ENCODE measurements at regions not wholly inside any gene's neighbourhood (a gene's known extent, or its start where the extent isn't known, plus 50 kb on each side); places are given as distances from the start of the nearest gene placed in this dataset.

- TF ChIP-seq CTCF (IDR thresholded peaks at IDR 0.05; ENCODE audit: low read depth, low read length, missing input control) (no peak), REST (IDR thresholded peaks at IDR 0.05) (no peak), RAD21 (IDR thresholded peaks at IDR 0.05) (no peak), MAX (IDR thresholded peaks at IDR 0.05) (no peak), SP1 (IDR thresholded peaks at IDR 0.05) (no peak), GABPA (IDR thresholded peaks at IDR 0.05 in 1 of 2, conservative IDR thresholded peaks at IDR 0.05 in 1 of 2) (no peak), NR2F2 (IDR thresholded peaks at IDR 0.05) (no peak), TAF1 (conservative IDR thresholded peaks at IDR 0.05) (no peak)
Measured at GRCh38 chr4:131084997-131085396, 1989.0 kb downstream of the C4orf33 start.
